ENCODE measurements at regions not wholly inside any gene's neighbourhood (a gene's known extent, or its start where the extent isn't known, plus 50 kb on each side); places are given as distances from the start of the nearest gene placed in this dataset.

GRCh38 chr3:124163689-124164088, 171.8 kb upstream of the ROPN1 start:
- TF ChIP-seq, protein P1, sequence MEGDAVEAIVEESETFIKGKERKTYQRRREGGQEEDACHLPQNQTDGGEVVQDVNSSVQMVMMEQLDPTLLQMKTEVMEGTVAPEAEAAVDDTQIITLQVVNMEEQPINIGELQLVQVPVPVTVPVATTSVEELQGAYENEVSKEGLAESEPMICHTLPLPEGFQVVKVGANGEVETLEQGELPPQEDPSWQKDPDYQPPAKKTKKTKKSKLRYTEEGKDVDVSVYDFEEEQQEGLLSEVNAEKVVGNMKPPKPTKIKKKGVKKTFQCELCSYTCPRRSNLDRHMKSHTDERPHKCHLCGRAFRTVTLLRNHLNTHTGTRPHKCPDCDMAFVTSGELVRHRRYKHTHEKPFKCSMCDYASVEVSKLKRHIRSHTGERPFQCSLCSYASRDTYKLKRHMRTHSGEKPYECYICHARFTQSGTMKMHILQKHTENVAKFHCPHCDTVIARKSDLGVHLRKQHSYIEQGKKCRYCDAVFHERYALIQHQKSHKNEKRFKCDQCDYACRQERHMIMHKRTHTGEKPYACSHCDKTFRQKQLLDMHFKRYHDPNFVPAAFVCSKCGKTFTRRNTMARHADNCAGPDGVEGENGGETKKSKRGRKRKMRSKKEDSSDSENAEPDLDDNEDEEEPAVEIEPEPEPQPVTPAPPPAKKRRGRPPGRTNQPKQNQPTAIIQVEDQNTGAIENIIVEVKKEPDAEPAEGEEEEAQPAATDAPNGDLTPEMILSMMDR (IDR thresholded peaks at IDR 0.05; ENCODE audit: extremely low read depth, low read depth, low read length) = no peak

GRCh38 chr3:124168271-124168670, 176.3 kb upstream of the ROPN1 start:
- H3K79me2 ChIP-seq (ENCODE audit: insufficient read depth, low read length) = no peaks in the 10 kb centered on the region
- no peak overlapping the region for H3K4me2 ChIP-seq (ENCODE audit: insufficient read depth, low read length)
- peak; percentile 79 for DNase-seq (ENCODE audit: insufficient read length, low spot score, missing footprints)
- peaks cover 6% of the 10 kb centered on the region for H3K4me1 ChIP-seq (ENCODE audit: insufficient read depth, low read length)
- H3K36me3 ChIP-seq (ENCODE audit: insufficient read depth, low read length) = no peaks in the 10 kb centered on the region
- TF ChIP-seq, protein P1 (IDR thresholded peaks at IDR 0.05; ENCODE audit: extremely low read depth, low read depth, low read length) = no peak
- H4K20me1 ChIP-seq (ENCODE audit: insufficient read depth, low read length) = no peaks in the 10 kb centered on the region
- H3K27ac ChIP-seq (ENCODE audit: low read depth, low read length) = no peak overlapping the region
- peaks cover 51% of the 10 kb centered on the region for H3K27me3 ChIP-seq (ENCODE audit: insufficient read depth, low read length)
- no peak overlapping the region for H3K4me3 ChIP-seq (ENCODE audit: insufficient read depth, low read length)
- no peaks in the 10 kb centered on the region for H3K9me3 ChIP-seq (ENCODE audit: low read depth, low read length)
- no peak overlapping the region for H2AFZ ChIP-seq (ENCODE audit: low read length)

More at GRCh38 chr3:124163689-124164088, 171.8 kb upstream of the ROPN1 start:
- H3K36me3 ChIP-seq (ENCODE audit: insufficient read depth, low read length) = no peaks in the 10 kb centered on the region
- H3K4me2 ChIP-seq (ENCODE audit: insufficient read depth, low read length) = no peak overlapping the region
- DNase-seq (ENCODE audit: insufficient read length, low spot score, missing footprints) = no peak
- no peaks in the 10 kb centered on the region for H3K79me2 ChIP-seq (ENCODE audit: insufficient read depth, low read length)
- peaks cover 63% of the 10 kb centered on the region for H3K27me3 ChIP-seq (ENCODE audit: insufficient read depth, low read length)
- H3K27ac ChIP-seq (ENCODE audit: low read depth, low read length) = no peak overlapping the region
- H2AFZ ChIP-seq (ENCODE audit: low read length) = no peak overlapping the region
- H4K20me1 ChIP-seq (ENCODE audit: insufficient read depth, low read length) = no peaks in the 10 kb centered on the region
- peaks cover 5% of the 10 kb centered on the region for H3K4me1 ChIP-seq (ENCODE audit: insufficient read depth, low read length)
- H3K4me3 ChIP-seq (ENCODE audit: insufficient read depth, low read length) = no peak overlapping the region
- no peaks in the 10 kb centered on the region for H3K9me3 ChIP-seq (ENCODE audit: low read depth, low read length)

DNA sequence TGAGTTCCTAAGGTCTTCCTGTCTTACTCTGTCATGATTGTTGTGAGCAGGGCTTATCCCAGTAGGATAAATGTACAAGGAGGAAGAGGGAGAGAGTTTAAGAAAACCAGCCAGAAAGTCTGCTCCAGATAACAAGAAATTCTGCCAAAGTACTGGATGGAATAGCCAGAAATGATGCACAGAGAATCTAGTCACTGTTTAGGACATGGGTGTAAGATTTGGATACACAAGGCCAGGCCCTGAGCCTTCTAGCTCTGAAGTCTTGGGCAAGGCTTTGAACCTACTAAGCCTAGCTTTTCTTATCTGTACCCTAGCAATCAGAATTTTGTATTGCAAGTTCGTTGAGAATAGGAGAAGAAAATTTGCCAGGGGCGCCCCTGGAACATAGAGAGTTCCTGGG, 180.4 kb upstream of the ROPN1 start:
- Histone ChIP-seq H4K20me1 (ENCODE audit: insufficient read depth, low read length) (no peaks in the 10 kb centered on the region), H2AFZ (ENCODE audit: low read length) (no peak overlapping the region), H3K27me3 (ENCODE audit: insufficient read depth, low read length) (peaks cover 31% of the 10 kb centered on the region), H3K4me2 (ENCODE audit: insufficient read depth, low read length) (no peak overlapping the region), H3K36me3 (ENCODE audit: insufficient read depth, low read length) (no peaks in the 10 kb centered on the region), H3K9me3 (ENCODE audit: low read depth, low read length) (no peaks in the 10 kb centered on the region), H3K79me2 (ENCODE audit: insufficient read depth, low read length) (no peaks in the 10 kb centered on the region), H3K4me3 (ENCODE audit: insufficient read depth, low read length) (no peak overlapping the region), H3K27ac (ENCODE audit: low read depth, low read length) (no peak overlapping the region), H3K4me1 (ENCODE audit: insufficient read depth, low read length) (peaks cover 6% of the 10 kb centered on the region)
- DNase-seq (ENCODE audit: insufficient read length, low spot score, missing footprints) = no peak
- TF ChIP-seq, protein P1 (IDR thresholded peaks at IDR 0.05; ENCODE audit: extremely low read depth, low read depth, low read length) = no peak

- Histone ChIP-seq H3K9me3 (ENCODE audit: low read depth, low read length) (no peaks in the 10 kb centered on the region), H3K4me1 (ENCODE audit: insufficient read depth, low read length) (peaks cover 6% of the 10 kb centered on the region), H3K36me3 (ENCODE audit: insufficient read depth, low read length) (no peaks in the 10 kb centered on the region), H4K20me1 (ENCODE audit: insufficient read depth, low read length) (no peaks in the 10 kb centered on the region), H2AFZ (ENCODE audit: low read length) (no peak overlapping the region), H3K27ac (ENCODE audit: low read depth, low read length) (no peak overlapping the region), H3K79me2 (ENCODE audit: insufficient read depth, low read length) (no peaks in the 10 kb centered on the region), H3K4me2 (ENCODE audit: insufficient read depth, low read length) (no peak overlapping the region), H3K27me3 (ENCODE audit: insufficient read depth, low read length) (peaks cover 30% of the 10 kb centered on the region), H3K4me3 (ENCODE audit: insufficient read depth, low read length) (no peak overlapping the region)
- TF ChIP-seq, protein P1 (IDR thresholded peaks at IDR 0.05; ENCODE audit: extremely low read depth, low read depth, low read length) = no peak
- no peak for DNase-seq (ENCODE audit: insufficient read length, low spot score, missing footprints)
Observed at GRCh38 chr3:124172816-124173215, 180.9 kb upstream of the ROPN1 start.
